GM10266 (cell line): ENCODE measurements at regions not wholly inside any gene's neighbourhood (a gene's known extent, or its start where the extent isn't known, plus 50 kb on each side); places are given as distances from the start of the nearest gene placed in this dataset.

ENCODE experiments used
- DNase-seq: peaks from one replicate; pipeline ENCODE4 v3.0.0; 2012; ENCODE audit errors: extremely low spot score
- TF ChIP-seq, protein P1 (sequence below): IDR thresholded peaks from 2 replicates; pipeline ENCODE4 v1.5.1; 2012; ENCODE audit warnings: mild to moderate bottlenecking, low read depth; ENCODE audit not compliant: control insufficient read depth, insufficient read depth; ENCODE audit errors: missing control alignments

DNA sequence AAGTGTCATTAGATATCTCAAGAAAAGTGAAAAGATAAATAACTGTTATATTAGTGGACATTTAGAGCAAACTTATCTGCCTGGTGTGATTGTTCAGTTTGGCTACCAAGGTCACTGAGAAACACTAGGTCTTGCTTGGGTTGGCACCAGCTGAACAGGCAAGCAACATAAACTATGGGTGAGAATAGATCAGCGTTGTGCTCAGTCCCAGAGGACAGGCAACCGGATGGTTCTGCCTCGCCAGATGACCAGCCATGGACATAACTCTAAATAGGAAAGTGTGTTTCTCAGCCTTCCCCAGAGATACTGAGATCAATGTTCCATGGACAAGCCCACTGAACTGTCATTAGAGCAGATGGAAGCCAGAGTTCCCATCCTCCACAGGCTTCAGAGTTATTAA lies 203.4 kb upstream of the VRK2 start:
- TF ChIP-seq, protein P1, sequence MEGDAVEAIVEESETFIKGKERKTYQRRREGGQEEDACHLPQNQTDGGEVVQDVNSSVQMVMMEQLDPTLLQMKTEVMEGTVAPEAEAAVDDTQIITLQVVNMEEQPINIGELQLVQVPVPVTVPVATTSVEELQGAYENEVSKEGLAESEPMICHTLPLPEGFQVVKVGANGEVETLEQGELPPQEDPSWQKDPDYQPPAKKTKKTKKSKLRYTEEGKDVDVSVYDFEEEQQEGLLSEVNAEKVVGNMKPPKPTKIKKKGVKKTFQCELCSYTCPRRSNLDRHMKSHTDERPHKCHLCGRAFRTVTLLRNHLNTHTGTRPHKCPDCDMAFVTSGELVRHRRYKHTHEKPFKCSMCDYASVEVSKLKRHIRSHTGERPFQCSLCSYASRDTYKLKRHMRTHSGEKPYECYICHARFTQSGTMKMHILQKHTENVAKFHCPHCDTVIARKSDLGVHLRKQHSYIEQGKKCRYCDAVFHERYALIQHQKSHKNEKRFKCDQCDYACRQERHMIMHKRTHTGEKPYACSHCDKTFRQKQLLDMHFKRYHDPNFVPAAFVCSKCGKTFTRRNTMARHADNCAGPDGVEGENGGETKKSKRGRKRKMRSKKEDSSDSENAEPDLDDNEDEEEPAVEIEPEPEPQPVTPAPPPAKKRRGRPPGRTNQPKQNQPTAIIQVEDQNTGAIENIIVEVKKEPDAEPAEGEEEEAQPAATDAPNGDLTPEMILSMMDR: no peak

DNA sequence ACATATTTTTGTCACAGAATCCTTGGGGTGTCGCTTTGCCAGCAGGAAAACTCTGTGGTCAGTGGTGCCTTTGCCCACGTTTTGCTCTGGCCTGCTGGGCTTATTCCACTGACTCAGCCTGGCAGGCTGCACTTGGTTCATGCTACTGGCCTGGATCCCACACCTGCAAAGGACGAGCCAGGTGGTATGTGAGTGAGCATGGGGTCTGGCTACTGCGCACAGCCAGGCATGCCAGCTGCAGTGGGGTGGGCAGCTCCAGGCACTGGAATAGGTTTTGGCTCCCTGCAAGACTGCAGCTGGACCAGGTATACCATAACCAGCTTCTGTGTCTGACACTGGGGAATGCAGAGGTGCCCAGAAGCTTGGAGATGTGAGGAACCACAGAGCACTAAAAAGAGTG lies 197.9 kb upstream of the VRK2 start:
- TF ChIP-seq, protein P1: no peak

More for the DNA sequence above, 203.4 kb upstream of the VRK2 start:
- no peak for DNase-seq

DNA sequence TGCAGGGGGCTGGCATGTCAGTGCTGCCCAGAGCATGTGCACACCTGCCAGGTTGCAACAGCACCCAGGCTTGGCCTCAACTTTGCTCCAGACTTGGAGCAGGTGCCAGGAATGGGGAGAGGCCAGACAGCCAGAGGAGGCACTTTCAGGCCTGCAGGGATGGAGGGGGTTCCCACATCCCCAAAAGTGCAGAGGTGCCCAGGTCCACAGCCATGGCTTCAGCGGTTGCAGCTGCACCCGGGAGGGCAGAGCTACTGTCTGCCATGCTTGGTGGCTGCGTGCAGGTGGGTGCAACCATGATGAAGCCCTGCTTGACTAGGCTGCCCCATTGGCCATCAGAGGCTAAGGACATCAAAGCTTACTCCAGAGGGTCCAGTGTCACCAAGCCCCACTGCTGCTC lies 196.8 kb upstream of the VRK2 start:
- no peak for DNase-seq
- TF ChIP-seq, protein P1: no peak

More for the DNA sequence above, 197.9 kb upstream of the VRK2 start:
- DNase-seq: no peak

DNA sequence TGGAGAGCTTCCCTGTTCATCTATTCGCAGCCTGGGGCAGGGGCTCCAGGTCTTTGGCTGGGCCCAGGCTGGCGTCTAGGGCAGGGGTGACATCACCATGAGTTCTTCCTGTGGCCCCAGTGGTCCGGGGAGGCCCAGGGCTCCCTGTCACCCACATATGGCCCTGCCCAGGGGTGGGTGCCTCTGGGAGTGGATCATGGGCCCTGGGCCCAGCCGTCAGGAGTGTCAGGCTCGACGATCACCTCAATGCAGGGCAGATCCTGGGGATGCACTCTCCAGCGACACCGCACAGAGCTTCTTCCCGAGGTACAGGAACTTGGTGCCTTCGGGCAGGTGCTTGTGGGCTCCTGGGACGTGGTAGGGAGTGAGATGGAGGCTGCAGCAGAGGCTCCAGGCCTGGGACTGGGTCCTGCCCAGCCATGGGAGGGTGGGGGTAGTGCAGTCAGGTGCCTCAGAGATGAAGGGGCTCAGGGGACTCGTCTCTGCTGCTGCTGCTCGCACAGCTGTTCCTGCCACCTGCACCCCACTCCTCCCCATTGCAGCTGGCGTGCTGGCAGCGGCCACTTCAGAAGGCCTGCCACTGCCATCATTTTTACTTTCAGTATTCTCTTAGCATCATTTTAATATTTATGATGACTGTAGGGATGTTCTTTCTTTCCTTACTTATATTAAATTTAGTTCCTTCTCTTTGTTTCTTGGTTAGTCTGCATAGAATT lies 196.0 kb upstream of the VRK2 start:
- TF ChIP-seq, protein P1: no peak
- DNase-seq: no peak

DNA sequence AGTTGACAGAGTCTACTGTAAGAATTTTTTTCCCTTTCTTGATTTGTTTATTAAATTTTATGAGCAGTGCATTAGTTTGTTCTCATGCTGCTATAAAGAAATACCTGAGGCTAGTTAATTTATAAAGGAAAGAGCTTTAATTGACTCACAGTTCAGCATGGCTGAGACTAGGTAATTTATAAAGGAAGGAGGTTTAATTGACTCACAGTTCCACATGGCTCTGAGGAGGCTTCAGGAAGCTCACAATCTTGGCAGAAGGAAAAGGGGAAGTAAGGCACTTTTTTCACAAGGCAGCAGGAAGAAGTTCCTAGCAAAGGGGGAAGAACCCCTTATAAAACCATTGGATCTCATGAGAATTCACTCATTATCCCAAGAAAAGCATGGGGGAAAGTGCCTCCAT lies 191.4 kb upstream of the VRK2 start:
- TF ChIP-seq, protein P1: no peak
- DNase-seq: no peak

DNA sequence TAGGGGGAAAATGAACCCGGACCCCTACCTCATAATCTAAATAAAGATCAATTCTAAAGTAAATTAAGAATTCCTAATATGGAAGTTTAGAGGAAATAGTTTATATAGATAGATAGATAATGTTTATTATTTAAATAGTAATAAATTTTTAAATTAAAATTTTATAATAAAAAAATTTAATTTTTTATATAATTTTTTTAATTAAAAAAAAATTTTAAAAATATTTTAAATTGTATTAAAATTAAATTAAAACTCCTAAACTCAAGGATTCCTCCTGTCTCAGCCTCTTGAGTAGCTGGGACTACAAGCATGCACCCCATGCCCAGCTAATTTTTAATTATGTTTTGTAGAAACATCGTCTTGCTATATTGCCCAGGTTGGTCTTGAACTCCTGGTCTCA lies 186.9 kb upstream of the VRK2 start:
- no peak for DNase-seq
- TF ChIP-seq, protein P1: no peak

DNA sequence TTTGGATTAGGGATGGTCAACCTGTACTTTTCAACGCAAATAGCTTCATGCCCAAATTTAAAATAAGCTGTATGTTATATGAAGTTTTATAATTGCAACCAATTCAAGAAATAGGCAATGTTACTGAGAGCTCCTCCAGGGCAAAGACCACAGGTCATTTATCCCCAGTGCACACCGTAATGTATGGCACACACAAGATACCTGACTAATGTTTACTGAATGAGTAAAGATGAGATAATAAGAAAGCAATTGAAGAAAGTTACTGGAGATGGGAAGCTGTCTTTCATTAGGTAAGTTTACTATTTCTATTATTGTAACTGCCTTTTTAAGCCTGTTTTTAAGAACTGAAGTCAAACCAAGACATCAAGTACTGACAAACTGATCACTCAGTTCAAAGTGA lies 184.5 kb upstream of the VRK2 start:
- DNase-seq: no peak
- TF ChIP-seq, protein P1: no peak
